Neural progenitor cell (in vitro differentiated cells): ENCODE measurements at regions not wholly inside any gene's neighbourhood (a gene's known extent, or its start where the extent isn't known, plus 50 kb on each side); places are given as distances from the start of the nearest gene placed in this dataset.

Source experiments
- EZH2 ChIP-seq: fragments of 200-600 bp; sonication (generic); IDR thresholded peaks from 2 replicates; pipeline ENCODE4 v1.6.1; 2017; ENCODE audit warnings: antibody characterized with exemption, mild to moderate bottlenecking, moderate library complexity
- EZH2phosphoT487 ChIP-seq: fragments of 200-600 bp; sonication (generic); IDR thresholded peaks from 2 replicates; pipeline ENCODE4 v1.6.1; 2017; ENCODE audit warnings: antibody characterized with exemption

DNA sequence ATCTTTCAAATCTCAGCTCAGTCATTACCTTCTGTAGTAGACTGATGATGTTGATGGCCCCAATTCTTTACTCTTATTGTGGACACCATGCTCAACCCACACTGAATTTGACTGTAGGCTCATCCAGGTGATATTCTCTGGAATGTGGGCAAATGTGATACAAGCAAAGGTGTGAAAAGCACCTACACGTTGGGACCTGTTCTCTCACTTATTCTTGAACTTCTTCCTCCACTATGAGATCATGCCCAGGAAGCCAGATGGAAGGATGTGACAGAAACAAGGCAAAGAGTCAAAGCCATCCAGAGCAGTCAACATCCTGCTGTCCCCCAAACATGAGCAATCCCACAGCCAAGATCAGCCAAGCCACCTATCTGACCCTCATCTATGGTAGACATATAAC is 471.2 kb upstream of the UBE2E2 start:
- no peak for TF ChIP-seq EZH2phosphoT487
- TF ChIP-seq EZH2, result no peak
